Uterus (tissue), 2 donors: ENCODE measurements at regions not wholly inside any gene's neighbourhood (a gene's known extent, or its start where the extent isn't known, plus 50 kb on each side); places are given as distances from the start of the nearest gene placed in this dataset.

Experiments used
- POLR2A ChIP-seq, 2 donors: fragments of 450-650 bp; IDR thresholded peaks; one replicate each; pipeline ENCODE4 v1.6.1; 2016; ENCODE audit warnings: antibody characterized with exemption in 2 of 2, mild to moderate bottlenecking in 1 of 2, moderate library complexity in 1 of 2
- TF ChIP-seq, protein P1 (sequence below), 4 experiments: fragments of 200-600 bp in 2 of 4; fragments of 450-650 bp in 2 of 4; sonication (generic) in 2 of 4; IDR thresholded peaks; one replicate each; pipeline ENCODE4 v1.5.1; 2016 to 2019; ENCODE audit warnings: antibody characterized with exemption in 4 of 4, mild to moderate bottlenecking in 2 of 4, moderate library complexity in 1 of 4

DNA sequence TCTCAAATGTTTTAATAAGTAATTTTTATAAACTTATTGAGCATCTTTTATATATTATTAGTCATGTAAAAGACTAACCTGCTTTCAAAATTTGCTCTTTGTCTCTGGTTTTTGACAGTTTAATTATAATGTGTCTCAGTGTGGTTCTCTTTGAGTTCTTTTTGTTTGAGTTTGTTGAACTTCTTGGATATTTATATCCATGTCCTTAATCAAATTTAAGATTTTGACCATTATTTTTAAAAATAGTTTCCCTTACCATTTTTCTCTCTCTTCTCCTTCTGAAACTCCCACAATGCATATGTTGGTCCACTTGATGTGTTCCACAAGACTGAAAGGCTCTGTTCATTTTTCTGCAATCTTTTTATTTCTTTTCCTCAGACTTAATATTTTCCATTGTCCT, 366.1 kb upstream of the GOLIM4 start:
- TF ChIP-seq, protein P1, sequence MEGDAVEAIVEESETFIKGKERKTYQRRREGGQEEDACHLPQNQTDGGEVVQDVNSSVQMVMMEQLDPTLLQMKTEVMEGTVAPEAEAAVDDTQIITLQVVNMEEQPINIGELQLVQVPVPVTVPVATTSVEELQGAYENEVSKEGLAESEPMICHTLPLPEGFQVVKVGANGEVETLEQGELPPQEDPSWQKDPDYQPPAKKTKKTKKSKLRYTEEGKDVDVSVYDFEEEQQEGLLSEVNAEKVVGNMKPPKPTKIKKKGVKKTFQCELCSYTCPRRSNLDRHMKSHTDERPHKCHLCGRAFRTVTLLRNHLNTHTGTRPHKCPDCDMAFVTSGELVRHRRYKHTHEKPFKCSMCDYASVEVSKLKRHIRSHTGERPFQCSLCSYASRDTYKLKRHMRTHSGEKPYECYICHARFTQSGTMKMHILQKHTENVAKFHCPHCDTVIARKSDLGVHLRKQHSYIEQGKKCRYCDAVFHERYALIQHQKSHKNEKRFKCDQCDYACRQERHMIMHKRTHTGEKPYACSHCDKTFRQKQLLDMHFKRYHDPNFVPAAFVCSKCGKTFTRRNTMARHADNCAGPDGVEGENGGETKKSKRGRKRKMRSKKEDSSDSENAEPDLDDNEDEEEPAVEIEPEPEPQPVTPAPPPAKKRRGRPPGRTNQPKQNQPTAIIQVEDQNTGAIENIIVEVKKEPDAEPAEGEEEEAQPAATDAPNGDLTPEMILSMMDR (IDR thresholded peaks at IDR 0.05): no peak
- TF ChIP-seq POLR2A (IDR thresholded peaks at IDR 0.05): no peak
